H1 (cell line): ENCODE measurements at regions not wholly inside any gene's neighbourhood (a gene's known extent, or its start where the extent isn't known, plus 50 kb on each side); places are given as distances from the start of the nearest gene placed in this dataset.

Source experiments
- POLR2A ChIP-seq, 2 experiments: IDR thresholded peaks; 1 replicate in 1 of 2; 2 replicates in 1 of 2; pipeline ENCODE4 v1.6.1; 2011; ENCODE audit warnings: low read depth in 2 of 2, low read length in 2 of 2, mild to moderate bottlenecking in 2 of 2; ENCODE audit errors: control extremely low read depth in 1 of 2
- TF ChIP-seq, protein P1 (sequence below): IDR thresholded peaks from 2 replicates; pipeline ENCODE4 v1.6.1; 2011; ENCODE audit warnings: low read depth, mild to moderate bottlenecking, low read length; ENCODE audit not compliant: insufficient read depth

DNA sequence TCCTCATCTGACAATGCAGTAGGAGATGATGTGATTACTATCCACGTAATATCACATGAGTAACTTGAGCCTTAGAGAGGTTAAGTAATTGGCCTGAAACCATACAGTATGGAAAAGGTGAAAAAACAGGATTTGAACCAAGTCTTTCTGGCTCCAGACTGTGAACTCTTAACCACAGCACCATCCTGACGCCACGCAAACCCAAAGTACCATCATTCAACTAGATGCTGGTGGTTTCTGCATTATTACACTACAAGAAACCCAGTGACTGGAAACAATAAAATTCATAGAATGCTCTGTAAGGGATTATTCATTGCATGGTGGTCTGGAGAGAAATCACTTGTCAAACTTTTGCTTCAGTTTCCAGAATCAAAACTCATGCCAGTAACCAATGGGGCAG, 90.7 kb downstream of the MAB21L3 start (continued):
- TF ChIP-seq, protein P1, sequence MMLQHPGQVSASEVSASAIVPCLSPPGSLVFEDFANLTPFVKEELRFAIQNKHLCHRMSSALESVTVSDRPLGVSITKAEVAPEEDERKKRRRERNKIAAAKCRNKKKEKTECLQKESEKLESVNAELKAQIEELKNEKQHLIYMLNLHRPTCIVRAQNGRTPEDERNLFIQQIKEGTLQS: no peak
- TF ChIP-seq POLR2A (IDR thresholded peaks at IDR 0.05; ENCODE audit: control extremely low read depth in 1 of 2, low read depth in 2 of 2, low read length in 2 of 2): no peak
